Effector memory CD4-positive, alpha-beta T cell (primary cell): ENCODE measurements at regions not wholly inside any gene's neighbourhood (a gene's known extent, or its start where the extent isn't known, plus 50 kb on each side); places are given as distances from the start of the nearest gene placed in this dataset.

Experiments
- DNase-seq, 3 donors: peaks; one replicate each; pipeline ENCODE4 v3.0.0-alpha.2; 2020
- H3K27ac ChIP-seq: 2 replicates; pipeline ENCODE4 v1.7.0; 2013; ENCODE audit warnings: mild to moderate bottlenecking, low read length, moderate library complexity; ENCODE audit not compliant: insufficient read depth, poor library complexity, severe bottlenecking
- H3K27me3 ChIP-seq: replicated peaks from 2 replicates; pipeline ENCODE4 v1.7.0; 2013; ENCODE audit warnings: mild to moderate bottlenecking, low read length; ENCODE audit not compliant: insufficient read depth, control insufficient read depth, poor library complexity, severe bottlenecking
- H3K36me3 ChIP-seq: 2 replicates; pipeline ENCODE4 v1.7.0; 2013; ENCODE audit warnings: mild to moderate bottlenecking, low read length, moderate library complexity; ENCODE audit not compliant: control insufficient read depth, insufficient read depth
- H3K4me1 ChIP-seq: 2 replicates; pipeline ENCODE4 v1.7.0; 2013; ENCODE audit warnings: low read length, mild to moderate bottlenecking; ENCODE audit not compliant: control insufficient read depth, insufficient read depth, poor library complexity, severe bottlenecking
- H3K4me3 ChIP-seq: 2 replicates; pipeline ENCODE4 v1.7.0; 2013; ENCODE audit warnings: low read length, low read depth, mild to moderate bottlenecking; ENCODE audit not compliant: insufficient read depth, poor library complexity, severe bottlenecking
- H3K9me3 ChIP-seq: 2 replicates; pipeline ENCODE4 v1.7.0; 2013; ENCODE audit warnings: mild to moderate bottlenecking, low read length, moderate library complexity; ENCODE audit not compliant: control insufficient read depth

DNA sequence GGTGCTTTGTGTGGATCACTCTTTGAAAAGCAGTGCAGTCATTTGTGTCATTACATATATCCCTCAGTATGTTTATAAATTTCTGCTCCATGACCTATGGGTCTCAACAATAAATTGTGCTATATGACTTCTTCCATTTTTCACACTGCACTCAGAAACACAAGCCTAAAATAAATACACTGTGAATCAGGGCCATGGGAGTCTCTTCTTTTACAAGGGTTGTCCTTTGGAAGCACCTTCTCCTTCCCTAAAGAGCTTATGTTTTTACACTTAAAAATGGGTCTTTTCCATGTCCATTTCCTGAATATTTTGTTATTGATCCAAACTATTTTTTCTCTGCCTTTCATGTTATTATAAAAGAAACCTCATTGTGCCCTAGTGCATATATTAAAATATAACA is 108.3 kb upstream of the MEOX2 start:
- Histone ChIP-seq H3K36me3 (no peaks in the 10 kb centered on the region), H3K4me3 (no peak overlapping the region), H3K27ac (no peak overlapping the region), H3K27me3 (no peaks in the 10 kb centered on the region), H3K9me3 (no peaks in the 10 kb centered on the region), H3K4me1 (no peaks in the 10 kb centered on the region)
- DNase-seq = no peak

DNA sequence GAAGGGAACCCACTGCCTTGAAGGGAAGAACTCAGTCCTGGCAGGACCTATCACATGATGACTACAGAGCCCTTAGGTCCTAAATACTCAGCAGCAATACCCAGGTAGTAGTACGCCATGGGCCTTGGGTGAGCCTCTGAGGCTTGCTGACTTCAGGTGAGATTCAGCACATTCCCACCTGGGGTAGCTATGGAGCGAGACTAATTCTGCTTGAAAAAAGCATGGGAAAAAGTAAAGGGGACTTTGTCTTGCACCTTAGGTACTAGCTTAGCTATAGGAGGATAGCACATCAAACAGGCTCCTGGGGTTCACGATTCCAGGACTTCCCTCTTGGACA is 98.2 kb upstream of the MEOX2 start:
- H3K27ac ChIP-seq = no peak overlapping the region
- no peaks in the 10 kb centered on the region for H3K27me3 ChIP-seq
- no peaks in the 10 kb centered on the region for H3K9me3 ChIP-seq
- DNase-seq = no peak
- no peaks in the 10 kb centered on the region for H3K4me1 ChIP-seq
- H3K4me3 ChIP-seq = no peak overlapping the region
- H3K36me3 ChIP-seq = no peaks in the 10 kb centered on the region

DNA sequence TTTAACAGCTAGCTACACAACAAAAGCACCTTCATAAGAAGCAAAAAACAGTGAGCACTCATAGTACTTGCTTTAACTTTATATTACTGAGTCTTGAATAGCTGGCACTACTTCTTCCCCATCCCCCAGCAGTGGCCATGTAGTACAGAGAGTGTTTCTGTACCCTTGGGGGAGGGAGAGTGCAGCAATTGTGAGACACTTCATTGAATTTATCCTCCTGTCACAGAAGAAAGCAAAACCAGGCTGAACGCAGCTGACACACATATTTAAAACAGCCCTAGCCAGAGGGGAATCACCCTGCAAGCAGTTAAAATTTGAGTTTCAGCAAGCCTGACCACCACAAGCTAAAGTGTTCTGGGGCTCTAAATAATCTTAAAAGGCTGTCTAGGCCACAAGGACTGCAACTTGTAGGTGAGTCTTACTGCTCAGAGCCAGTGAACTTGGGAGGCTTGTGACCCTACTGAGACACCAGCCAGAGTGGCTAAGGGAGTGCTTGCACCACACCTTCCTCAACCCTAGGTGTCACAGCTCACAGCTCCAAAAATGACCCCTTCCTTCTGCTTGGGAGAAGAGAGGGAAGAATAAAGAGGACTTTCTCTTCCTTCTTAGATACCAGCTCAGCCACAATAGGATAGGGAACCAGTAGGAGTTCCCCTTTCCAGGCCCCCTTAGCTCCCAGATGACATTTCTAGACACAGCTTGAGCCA is 97.7 kb upstream of the MEOX2 start:
- Histone ChIP-seq H3K36me3 (no peaks in the 10 kb centered on the region), H3K4me1 (no peaks in the 10 kb centered on the region), H3K27ac (no peak overlapping the region), H3K27me3 (no peaks in the 10 kb centered on the region), H3K4me3 (no peak overlapping the region), H3K9me3 (no peaks in the 10 kb centered on the region)
- no peak for DNase-seq

DNA sequence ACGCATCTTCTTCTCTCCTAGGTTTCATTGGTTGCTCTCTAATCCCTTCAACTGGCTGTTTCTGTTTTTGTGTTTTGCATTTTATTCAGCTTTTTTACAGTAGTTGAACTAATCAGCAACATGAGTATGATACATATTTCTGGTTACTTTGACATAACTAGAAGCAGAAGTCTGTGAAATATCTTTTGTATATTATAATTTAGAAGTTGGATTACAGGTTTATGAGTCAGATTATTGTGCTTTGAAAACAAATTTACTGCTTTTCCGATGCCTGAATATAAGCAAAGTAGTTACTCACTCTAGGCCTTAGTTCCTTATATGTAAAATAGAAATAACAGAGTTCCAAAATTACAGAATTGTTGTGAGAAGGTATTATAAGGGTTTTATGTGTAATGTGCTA is 96.2 kb upstream of the MEOX2 start:
- no peaks in the 10 kb centered on the region for H3K4me1 ChIP-seq
- no peak overlapping the region for H3K27ac ChIP-seq
- H3K9me3 ChIP-seq = no peaks in the 10 kb centered on the region
- H3K4me3 ChIP-seq = no peak overlapping the region
- no peaks in the 10 kb centered on the region for H3K27me3 ChIP-seq
- no peaks in the 10 kb centered on the region for H3K36me3 ChIP-seq
- no peak for DNase-seq

DNA sequence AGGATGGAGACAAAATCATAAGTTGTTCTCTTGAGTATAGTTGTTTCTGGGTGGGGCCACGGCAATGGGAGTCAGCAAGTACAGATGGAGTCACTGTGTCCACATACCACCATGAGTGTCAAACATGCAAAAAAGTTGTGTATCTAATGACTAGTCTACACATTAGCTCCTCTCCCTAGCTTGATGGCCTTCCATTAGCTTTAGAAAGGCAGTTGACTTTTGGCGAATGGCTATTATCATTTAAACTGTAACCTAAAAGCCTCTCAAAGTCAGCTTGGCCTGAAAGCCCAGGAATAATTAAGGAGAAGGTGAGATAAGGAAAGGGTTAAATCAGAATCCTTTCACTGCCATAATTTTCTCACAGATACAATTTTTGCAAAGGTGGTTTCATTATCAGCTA is 95.5 kb upstream of the MEOX2 start:
- H3K27me3 ChIP-seq = no peaks in the 10 kb centered on the region
- H3K4me3 ChIP-seq = no peak overlapping the region
- no peak for DNase-seq
- no peaks in the 10 kb centered on the region for H3K9me3 ChIP-seq
- H3K36me3 ChIP-seq = no peaks in the 10 kb centered on the region
- no peak overlapping the region for H3K27ac ChIP-seq
- H3K4me1 ChIP-seq = no peaks in the 10 kb centered on the region

DNA sequence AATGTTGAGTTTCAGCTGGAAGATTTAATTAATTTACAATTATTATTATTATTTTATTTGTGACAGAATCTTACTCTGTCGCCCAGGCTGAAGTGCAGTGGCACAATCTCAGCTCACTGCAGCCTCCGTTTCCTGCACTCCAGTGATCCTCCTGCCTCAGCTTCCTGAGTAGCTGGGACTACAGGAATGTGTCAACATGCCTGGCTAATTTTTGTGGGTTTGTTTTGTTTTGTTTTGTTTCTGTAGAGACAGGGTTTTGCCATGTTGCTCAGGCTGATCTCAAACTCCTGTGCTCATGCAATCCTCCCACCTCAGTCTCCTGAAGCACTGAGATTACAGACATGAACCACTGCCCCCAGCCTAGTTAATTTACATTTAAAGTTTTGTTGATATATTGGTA is 93.8 kb upstream of the MEOX2 start:
- no peaks in the 10 kb centered on the region for H3K9me3 ChIP-seq
- H3K27me3 ChIP-seq = no peaks in the 10 kb centered on the region
- no peaks in the 10 kb centered on the region for H3K36me3 ChIP-seq
- H3K27ac ChIP-seq = no peak overlapping the region
- no peaks in the 10 kb centered on the region for H3K4me1 ChIP-seq
- DNase-seq = no peak
- H3K4me3 ChIP-seq = no peak overlapping the region

DNA sequence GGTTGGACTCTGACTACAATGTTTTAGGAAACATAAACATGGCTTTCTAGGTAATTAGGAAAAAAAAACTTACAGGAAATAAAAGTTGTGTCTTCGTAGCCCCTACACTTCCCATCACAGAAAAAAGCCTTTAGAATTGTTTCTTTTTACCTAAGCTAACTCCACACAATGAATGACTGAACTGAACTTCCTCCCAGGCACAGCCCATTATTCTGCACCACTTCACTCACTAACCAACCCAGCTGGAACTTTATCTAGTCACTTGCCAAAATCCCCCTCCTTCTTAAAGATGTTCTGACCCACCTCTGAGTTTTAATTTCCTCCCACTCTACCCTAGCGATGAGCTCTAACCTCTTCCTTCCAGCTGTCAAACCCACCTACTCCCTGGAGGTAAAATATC is 91.7 kb upstream of the MEOX2 start:
- Histone ChIP-seq H3K27me3 (no peaks in the 10 kb centered on the region), H3K9me3 (no peaks in the 10 kb centered on the region), H3K4me1 (no peaks in the 10 kb centered on the region), H3K4me3 (no peak overlapping the region), H3K36me3 (no peaks in the 10 kb centered on the region), H3K27ac (no peak overlapping the region)
- DNase-seq = no peak

DNA sequence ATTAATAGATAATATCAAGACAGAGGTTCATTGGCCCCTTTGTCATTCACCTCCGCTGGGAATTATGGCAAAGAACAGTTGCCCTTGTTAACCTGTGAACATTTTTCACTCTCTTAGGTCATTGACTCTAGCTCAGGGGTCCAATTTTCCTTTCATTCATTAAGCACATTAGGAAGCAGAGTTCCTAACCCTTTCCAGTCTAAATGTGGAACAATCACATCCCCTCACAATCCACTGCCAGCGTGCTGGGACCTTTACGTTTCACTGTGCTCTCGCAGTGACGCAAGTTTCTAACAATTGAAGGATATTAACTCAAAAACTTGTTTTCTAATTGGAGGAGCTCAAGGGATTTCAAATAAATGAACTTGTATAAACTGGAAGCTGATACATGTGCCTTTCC is 79.3 kb upstream of the MEOX2 start:
- Histone ChIP-seq H3K4me3 (no peak overlapping the region), H3K27ac (no peak overlapping the region), H3K4me1 (no peaks in the 10 kb centered on the region), H3K9me3 (peaks cover 4% of the 10 kb centered on the region), H3K36me3 (no peaks in the 10 kb centered on the region), H3K27me3 (no peaks in the 10 kb centered on the region)
- no peak for DNase-seq

DNA sequence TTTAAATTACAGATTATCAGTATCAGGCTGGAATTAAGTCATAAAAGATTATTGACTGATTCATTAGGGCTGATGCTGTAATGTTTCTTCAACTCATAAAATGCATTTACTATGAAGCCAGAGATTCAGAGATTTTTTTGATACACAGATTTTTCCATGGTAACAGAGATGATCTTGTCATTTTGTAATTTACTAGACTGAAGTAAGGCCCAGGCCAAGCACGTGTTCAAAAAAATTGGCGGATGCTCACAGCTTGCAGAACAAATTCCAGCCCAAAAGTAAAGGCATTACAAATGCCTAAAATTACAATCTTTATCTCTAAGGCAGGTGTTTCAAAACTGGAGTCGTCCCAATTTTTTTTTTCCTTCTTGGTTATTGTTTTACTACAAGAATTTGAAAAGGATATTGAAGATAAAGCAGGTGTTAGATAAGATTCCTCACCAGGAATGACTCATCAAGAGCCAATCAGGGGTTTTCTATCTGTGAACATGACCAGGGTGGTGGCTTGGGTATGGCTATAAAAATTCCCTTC is 78.4 kb upstream of the MEOX2 start:
- Histone ChIP-seq H3K4me1 (no peaks in the 10 kb centered on the region), H3K27me3 (no peaks in the 10 kb centered on the region), H3K36me3 (no peaks in the 10 kb centered on the region), H3K27ac (no peak overlapping the region), H3K4me3 (no peak overlapping the region), H3K9me3 (peaks cover 4% of the 10 kb centered on the region)
- DNase-seq = no peak

DNA sequence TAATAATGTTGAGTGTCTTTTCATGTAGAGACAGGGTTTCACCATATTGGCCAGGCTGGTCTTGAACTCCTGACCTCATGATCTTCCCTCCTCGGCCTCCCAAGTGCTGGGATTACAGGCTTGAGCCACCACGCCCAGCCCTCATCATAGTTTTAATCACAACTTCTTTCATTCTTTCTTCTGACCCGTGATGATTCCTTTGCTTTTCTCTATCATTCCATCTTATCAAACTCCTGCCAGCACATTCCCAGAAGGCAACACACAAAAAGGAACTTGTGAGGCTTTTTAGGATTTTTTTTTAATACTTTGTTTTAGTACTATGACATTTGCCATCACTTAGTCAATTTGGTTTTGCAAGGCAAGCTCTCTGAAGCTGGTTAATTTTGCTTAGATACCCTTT is 77.5 kb upstream of the MEOX2 start:
- H3K9me3 ChIP-seq = peaks cover 4% of the 10 kb centered on the region
- no peaks in the 10 kb centered on the region for H3K27me3 ChIP-seq
- no peak overlapping the region for H3K27ac ChIP-seq
- no peaks in the 10 kb centered on the region for H3K4me1 ChIP-seq
- no peak overlapping the region for H3K4me3 ChIP-seq
- no peak for DNase-seq
- no peaks in the 10 kb centered on the region for H3K36me3 ChIP-seq
